Stimulated activated CD4-positive, alpha-beta T cell treated with anti-CD3 and anti-CD28 coated beads, Interleukin-2, amount 100 ng/mL, for 48 hours (primary cell): ENCODE measurements at regions not wholly inside any gene's neighbourhood (a gene's known extent, or its start where the extent isn't known, plus 50 kb on each side); places are given as distances from the start of the nearest gene placed in this dataset.
A peak's percentile ranks its signal among the peaks of the same experiment; 100 is the strongest.
"Not testable (repeated sequence)": the region's sequence is repeated elsewhere in the genome, so short reads cannot be mapped to it uniquely, and the experiment has no call there.

Experiments
- DNase-seq, 2 donors: peaks; one replicate each; pipeline ENCODE4 v3.0.0-alpha.2; 2020

DNA sequence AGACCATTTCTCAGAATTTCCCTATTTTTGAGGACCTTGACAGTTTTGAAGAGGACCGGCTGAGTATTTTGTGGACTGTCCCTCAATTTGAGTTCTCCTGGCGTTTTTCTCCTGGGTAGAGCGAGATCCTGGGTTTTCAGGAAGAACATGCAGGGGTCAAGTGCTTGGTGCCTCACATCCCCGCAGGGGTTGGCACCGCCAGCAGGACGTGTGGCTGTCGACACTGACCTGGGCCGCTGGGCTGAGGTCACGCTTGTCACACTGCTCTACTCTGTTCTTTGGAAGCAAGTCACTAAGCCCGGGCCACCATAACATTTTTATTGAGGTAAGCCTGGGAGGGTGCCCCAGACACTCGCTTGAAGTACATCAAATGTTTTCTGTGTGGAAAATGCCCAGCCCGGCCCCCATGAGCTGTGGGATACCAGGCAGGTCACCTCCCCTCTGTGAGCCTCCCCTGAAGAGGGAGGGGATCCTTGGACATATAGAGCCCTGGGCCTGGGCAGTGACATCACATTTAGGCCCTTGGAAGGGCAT is 112.0 kb downstream of the NPIPB11 start:
- not testable (repeated sequence) for DNase-seq

DNA sequence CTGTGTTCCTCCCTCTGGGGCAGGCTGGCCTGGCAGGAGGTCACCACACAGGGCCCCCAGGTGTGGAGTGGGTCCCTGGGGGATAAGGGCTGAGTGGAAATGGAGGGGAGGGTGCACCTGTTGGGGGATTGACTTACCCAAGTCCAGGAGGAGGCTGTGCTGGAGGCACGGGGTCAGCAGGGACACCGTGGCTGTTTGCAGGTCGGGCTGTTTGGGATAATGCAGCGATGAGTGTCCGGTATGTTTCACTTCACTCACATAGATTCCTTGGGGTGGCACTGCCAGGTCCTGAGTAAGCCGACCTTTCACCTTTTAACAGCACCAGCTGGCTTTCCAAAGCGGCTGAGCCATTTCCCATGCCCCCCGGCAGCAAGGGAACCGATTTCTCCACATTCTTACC is 113.0 kb downstream of the NPIPB11 start:
- not testable (repeated sequence) for DNase-seq

DNA sequence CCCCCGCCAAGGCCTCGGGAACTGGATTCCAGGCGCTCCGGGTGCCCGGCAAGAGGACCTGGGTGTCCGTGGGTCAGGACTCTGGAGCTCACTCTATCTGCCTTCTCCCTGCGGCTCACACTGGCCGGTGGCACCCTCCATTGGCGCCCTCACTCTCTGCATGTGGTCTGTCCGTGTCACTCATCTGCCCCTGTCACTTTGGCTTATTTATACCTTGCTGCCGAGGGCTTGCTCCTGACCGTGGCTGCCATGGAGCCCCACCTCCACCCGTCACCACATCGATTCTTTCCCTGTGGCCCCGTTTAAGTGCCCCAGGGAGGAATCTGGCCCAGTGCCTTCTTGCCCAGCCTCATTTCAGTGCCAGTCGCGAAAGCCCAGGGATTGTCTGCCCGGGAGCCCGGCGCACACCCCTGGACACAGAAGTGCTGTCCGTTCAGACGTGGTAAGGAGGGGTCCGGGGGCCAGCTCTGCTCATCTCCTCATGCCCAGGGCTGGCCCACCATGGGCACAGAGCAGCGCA is 113.5 kb downstream of the NPIPB11 start:
- DNase-seq = not testable (repeated sequence)

DNA sequence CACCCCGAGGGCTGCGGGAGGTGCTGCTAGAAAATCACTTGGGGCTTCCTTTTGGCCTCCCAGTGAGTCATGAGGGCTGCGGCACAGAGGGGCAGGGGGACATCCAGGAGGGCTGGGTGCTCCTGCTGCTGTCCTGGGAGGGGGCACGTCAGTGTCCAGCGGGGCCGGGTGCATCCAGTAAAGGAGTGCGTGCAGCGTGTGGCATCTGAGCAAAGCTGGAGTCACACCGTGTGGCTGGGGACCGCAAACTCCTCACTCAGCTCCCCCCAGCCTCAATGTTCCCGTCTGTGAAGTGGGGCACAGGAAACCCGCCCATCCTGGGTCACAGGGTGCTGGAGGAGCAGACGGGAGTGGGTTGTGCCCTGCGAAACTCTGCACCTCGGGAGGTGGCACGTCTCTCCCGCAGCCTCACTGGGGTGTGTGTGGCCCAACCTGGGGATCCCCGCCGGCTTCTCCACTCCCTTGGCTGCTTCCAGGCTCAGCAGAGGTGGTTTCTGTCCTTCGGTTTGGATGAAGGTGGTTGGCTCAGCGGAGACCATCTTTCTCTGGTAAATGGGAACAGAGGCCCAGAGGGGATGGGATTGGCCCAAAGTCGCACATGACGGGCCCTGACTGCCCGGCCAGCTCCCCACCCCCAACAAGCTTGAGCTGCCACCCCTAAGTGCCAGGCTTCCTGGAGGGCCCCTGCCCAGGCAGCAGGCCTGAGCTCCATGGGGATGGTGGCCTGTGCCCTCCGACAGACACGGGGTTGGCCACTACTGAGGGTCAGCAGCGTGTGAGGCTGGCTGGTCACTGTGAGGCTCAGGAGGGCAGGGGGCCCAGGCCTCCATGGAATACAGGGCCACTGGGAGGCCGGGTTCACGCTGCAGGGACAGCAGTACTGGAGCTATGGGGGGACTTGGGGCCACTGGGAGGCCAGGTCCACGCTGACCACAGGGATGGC is 114.9 kb downstream of the NPIPB11 start:
- not testable (repeated sequence) for DNase-seq

DNA sequence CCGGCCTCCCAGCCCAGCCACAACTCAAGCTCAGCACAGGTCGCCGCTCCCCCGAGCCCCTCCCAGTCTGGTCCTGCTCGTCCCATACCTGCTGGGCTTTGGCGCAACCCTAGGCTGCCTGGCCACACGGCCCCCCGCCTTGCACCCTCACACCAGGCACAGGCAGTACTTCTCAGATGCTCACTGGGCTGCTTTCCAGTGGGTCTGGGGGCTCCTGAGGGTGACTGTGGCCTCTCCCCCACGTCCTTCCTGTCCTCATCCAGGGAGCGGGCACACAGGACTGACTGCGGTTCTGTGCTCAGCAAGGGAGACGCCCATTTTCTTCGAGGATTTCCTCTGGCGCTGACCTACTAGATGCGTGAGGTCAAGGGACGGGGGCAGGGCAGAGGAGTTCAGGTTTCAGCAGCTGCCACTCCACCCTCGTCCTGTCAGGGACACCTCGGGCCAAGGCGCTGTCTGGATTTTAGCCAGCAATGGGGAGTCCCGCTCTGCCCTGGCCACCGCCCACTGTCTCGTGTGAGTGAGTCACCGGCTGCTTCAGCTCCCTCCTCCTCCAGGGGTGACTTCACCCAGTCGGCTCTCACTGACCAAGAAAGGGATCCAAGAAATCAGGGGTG is 115.8 kb downstream of the NPIPB11 start:
- peak; percentile 48 to 52 for DNase-seq

DNA sequence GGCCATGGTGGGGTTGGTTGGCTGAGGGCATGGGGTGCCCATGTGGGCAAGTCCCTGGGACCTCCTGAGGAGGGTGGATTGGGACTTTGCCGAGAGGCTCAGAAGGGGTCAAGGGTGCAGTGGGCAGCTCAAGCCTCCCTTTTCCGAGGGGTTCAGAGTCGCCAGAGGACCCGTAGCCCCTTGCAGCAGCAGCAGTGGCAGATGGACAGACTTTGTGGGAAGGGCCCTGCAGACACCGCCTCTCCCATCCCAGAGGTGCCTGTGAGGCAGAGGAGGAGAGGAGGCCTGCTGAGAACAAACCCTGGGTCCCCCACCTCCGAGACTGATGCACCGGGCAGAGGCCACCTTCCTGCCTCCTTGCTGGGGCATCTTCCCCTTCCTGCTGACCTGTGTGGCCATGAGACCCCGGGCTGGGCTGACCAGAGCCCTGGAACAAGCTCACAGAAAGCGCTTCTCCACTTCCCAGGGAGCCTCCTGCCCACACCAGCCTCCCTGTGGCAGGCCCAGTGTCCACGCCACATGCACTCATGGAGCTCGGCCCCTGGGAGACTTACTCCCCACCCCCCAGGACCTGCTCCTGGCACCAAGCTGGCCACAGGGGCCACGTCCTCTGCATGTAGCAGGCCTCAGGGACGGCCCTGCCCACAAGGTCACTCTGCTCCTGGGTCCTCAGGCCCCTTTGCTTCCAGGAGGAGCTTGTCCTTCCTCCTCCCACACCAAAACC is 116.8 kb downstream of the NPIPB11 start:
- DNase-seq = not testable (repeated sequence)

DNA sequence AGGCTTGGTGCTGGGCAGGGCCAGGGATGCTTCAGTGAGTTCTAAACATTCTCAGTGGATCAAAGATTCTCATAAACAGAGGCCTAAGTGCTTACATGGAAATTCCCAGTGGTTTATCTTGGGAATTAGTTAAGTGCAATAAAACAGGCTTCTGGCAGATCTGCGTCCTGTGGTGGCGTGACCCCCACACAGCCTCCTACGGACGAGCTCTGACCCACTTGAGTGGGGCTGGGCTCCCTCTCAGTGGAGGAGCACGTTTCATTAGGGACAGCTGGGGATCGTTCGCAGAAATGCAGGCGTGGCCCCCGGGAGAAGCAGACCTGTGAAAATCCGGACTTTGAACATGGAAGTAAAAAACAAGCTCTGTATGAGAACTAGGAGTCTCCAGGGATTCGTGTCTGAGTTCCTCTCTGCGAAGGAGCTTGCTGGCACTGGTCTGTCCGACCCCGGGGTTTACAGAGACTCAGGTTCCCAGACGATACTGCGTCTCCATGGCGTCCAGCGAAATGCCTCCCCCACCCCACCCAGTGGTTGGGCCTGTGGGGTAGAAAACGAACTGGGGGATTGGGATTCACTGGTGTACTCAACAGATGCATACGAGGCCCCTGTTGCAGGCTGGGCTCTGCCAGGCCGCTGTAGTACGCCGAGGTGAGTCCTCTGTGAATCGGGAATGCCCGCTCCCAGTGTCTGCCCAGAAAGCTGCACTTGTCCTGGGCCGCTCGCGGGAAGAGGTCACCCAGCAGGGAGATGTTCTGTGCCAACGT is 117.6 kb downstream of the NPIPB11 start:
- DNase-seq = not testable (repeated sequence)

DNA sequence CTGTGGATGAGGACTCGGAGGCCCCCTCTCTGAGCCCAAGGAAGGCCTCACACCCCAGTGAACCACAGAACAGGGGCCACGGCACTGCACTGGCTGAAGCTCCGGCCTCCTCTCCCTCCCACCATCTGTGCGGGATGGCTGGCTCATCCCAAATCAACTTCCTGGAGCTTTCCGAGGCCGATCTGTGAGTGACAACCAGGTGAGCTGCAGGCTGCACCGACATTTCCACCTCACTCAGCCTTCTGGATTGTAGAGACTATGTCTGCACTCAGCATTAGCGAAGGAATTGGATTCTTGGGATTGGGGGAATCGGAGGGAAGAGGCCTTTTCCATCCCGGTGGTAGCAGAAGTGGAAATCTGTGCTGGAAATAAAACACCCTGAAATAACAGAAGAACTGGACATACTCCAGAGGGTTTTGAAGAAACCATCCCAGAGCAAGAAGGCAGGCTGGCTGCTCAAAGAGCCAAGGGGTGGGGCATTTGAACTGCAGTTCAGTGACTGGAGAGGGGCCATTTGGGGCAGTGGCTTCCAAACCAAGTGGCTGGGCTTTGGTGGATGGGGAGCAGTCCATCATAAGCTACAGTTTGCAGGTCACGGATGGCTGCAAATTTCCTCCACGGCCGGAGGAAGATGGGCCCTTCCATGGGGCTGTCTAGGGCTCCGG is 118.5 kb downstream of the NPIPB11 start:
- not testable (repeated sequence) for DNase-seq

DNA sequence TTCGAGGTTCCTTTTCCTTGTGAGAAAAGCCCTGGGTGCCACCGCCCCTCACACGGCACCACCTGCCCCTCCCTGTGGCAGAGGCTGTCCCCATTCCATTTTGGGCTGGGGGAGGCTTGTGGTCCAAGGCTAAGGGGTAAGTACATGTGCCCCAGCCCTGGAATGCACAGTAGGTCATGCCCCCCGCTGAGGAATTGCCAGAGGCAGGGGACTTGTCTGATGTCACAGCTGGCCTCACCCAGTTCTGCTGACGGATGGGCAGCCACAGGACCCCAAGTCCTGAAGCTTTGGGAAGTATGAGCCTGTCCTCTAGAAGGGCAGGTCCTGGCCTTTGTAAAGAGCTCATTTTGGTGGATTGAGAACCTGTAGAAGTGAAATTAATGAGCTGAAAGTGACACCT is 119.3 kb downstream of the NPIPB11 start:
- not testable (repeated sequence) for DNase-seq

DNA sequence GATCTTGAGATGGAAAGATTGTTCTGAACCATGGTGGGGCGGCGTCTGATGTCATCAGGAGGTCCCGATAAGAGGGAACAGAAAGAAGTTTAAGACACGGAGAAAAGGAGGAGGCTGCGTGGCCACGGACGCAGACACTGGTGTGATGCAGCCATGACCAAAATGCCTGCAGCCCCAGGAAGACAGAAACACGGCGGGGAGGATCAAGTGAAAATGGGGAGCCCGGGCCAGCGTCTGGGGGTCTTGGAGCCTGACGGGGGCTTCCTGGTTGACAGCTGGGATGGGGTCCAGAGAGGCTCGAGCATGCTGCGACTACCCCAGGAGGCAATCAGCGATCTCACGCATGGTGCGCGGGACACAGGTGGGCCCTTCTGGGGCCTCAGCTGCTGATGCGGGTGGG is 119.7 kb downstream of the NPIPB11 start:
- DNase-seq = not testable (repeated sequence)

DNA sequence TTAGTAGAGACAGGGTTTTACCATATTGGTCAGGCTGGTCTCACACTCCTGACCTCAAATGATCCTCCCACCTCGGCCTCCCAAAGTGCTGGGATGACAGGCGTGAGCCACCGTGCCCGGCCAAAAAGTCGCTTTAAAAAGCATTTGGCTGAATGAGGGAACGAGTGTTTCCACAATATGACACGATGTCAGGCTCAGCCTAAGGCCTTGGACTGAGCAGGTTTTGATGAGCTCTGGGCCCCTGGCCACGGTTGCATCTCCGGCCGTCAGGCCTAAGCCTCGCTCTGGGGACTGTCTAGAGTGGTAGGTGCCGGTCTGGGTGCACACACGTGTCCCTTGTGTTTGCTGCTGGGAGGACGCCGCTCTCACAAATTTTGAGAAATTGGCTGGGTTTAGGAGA is 120.3 kb downstream of the NPIPB11 start:
- DNase-seq = not testable (repeated sequence)

DNA sequence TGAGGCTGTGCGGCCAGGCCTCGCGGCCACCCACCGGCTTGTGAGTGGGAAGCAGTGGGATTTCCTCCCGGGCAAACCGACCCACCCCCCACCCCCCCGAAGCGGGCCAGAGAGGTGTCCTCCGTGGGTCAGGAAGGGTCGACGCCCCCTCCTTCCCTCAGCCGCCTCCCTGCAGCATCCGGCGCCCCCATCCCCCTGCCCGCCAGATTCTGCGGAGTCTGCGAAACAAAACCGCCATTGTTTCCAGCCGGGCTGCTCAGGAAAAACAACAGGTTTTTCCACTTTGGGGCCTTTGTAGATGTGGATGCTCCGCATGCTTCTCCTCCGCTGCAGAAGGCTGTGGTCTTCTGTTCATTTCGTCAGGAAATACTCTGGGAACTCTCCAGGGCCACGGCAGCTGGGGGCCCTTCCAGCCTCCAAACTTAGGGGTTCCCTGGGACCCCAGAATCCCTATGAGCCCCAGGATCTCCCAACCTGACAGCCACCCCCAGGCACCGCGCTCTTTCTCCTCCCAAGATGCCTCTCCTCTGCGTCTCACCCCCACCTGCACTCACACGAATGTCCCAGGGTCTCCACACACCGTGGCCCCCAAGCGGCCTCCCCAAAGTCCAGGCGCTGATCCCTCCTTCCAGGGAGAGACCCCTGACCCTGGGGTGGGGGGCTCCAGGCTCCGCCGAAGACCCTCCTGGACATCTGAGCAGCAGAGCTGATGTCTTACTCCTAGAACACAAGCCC is 121.2 kb downstream of the NPIPB11 start:
- DNase-seq = not testable (repeated sequence)

DNA sequence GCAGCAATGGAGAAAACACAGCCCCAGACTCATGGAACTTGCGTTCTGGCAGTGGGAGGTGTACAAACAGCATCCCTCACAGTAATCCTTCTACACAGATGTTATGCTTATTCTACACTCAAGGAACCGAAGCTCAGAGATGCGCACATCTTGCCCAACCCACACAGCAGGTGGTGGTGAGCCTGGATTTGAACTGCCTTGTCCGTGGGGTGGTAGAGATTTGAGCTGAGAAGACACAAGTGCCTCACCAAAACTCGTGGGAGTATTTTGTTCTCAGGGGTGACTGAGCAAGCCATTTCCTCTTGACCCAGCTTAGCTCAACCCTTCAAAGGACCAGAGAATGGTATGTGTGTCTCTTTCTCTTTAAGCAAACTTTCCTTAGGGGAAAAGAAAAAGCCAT is 121.8 kb downstream of the NPIPB11 start:
- DNase-seq = not testable (repeated sequence)

DNA sequence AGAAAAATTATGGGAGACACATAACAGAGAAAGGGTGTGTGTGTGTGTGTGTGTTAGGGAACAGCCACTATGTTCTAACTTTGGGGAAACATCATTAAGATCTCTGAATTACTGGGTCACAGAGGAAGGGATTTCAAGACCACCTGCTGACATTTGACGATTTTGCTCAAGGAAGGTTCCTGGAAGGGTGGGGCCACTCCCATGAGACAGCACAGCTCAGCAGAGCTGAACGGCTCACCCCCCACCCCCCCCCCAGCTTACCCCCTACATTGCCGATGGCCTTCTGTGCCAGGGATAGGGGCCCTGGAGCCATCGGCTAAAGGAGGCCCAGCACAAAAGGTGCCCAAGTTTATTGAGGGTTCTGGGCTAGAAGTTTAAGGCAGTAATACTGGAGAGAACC is 122.4 kb downstream of the NPIPB11 start:
- not testable (repeated sequence) for DNase-seq

DNA sequence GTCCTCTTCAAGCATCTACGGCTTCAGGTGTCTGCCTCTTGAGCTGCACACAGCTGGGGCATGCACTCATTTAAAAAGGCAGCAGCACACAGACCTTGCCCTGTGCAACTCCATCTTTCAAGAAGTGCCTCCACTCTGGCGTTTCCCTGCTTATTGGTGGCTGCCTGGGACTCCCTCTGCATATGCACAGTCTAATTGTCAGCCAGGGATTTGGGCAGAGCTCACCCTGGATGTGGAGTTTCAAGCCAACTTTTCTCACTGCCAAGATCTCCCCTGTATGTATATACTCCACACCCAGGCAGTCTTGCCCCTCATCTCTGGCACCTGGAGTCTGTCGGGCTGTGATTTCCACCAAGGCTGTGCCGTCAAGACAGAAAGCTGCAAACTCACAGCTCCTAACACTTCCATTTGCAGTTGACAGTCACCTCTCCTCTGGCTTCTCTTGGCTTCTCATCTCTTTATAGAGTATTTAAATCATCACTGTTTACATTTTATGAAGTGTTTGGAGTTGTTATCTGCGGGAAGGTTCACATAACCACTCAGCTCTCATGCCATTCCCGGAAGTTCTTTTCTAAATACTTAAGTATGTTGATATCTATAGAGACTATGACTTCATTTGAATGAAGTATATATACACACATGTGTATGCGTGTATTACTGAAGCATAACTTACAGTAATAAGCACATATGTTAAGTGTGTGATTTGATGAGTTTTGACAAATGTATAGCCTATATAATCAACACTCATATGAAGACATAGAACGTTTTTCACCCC is 128.2 kb downstream of the NPIPB11 start:
- DNase-seq = not testable (repeated sequence)

DNA sequence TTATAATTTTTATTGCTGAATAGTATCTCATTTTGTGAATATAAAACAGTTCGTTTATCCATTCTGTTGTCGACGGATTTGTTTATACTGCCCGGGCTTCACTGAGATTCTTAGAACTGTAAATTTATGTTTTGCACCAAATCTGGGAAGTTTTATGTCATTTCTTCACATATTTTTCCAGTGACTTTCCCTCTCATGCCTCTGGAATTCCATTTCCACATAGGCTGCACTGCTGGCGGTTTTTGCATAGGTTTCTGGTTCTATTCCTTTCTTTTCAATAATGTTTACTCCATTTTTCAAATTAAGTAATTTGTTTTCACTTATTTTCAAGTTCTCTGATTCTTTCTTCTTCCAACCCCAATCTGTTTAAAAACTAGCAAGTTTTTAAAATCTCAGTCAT is 130.1 kb downstream of the NPIPB11 start:
- DNase-seq = not testable (repeated sequence)

DNA sequence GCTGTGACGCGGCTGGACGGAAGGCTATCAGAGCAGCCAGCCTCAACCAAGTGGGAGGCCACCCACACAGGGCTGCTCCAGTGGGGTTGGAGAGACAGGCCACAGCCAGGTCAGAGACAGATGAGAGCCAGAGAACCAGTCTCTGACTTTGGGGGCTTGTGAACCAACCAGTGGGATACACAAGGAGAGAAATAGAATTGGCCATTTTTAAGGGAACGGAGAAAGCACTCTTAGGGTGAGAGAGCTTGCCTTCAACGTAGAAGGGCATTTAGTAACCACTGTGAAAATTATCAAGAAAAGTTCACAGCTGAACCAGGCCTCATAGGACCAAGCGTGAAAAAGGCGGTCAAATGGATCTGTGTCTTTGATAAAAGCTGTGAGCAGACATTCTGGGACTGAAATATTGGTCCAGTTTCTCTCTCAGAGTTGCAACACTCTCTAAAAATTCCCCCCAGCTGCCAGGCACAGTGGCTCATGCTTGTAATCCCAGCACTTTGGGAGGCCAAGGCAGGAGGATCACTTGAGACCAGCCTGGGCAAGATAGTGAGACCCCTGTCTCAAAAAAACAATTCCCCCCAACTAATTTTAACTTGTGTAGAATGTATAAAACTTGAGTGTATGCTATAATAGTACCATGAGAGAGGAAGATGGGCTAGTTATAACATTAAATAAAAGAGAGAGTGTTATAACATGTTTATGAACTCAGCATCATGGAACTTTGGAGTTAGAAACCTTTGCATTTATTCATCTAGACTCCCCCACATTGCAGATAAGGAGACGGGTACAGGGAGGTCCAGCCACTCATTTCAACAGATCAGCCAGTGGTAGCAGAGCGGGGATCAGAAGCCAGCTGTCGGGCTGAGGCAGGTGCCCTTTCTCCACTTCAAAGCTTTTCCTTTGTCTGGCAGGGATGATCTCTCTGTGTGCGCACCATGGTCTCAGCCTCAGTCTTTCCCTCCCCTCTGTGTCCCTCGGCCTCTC is 132.2 kb downstream of the NPIPB11 start:
- DNase-seq = not testable (repeated sequence)

DNA sequence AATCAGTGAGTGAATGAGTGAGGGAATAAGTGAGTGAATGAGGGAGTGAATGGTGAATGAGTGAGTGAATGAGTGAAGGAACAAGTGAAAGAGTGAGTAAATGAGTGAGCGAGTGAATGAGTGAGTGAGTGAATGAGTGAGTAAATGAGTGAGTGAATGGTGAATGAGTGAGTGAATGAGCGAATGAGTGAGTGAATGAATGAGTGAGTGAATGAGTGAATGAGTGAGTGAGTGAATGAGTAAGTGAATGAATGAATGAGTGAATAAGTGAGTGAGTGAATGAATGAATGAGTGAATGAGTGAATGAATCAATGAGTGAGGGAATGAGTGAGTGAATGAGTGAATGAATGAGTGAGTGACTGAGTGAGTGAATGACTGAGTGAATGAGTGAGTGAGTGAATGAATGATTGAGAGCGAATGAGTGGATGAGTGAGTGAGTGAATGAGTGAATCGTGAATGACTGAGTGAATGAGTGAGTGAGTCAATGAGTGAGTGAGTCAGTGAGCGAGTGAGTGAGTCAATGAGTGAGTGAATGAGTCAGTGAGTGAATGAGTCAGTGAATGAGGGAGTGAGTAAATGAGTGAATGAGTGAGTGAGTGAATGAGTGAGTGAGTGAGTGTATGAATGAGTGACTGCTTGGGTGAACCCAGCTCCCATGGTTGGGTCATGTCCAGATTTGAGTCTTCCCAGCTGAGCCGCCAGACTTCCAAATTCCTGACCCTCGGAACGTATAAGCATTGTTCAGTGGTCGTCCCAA is 133.0 kb downstream of the NPIPB11 start:
- not testable (repeated sequence) for DNase-seq
